Urothelium cell line (cell line): ENCODE measurements at regions not wholly inside any gene's neighbourhood (a gene's known extent, or its start where the extent isn't known, plus 50 kb on each side); places are given as distances from the start of the nearest gene placed in this dataset.
A peak's percentile ranks its signal among the peaks of the same experiment; 100 is the strongest.

ENCODE experiments used
- DNase-seq: peaks from one replicate; pipeline ENCODE4 v3.0.0; 2011; ENCODE audit warnings: low spot score, mixed read lengths
- FAIRE-seq: peaks from 2 replicates; lab custom pipeline; 2011; peaks lifted over from hg19 to GRCh38; lab: Jason Lieb, UNC

DNA sequence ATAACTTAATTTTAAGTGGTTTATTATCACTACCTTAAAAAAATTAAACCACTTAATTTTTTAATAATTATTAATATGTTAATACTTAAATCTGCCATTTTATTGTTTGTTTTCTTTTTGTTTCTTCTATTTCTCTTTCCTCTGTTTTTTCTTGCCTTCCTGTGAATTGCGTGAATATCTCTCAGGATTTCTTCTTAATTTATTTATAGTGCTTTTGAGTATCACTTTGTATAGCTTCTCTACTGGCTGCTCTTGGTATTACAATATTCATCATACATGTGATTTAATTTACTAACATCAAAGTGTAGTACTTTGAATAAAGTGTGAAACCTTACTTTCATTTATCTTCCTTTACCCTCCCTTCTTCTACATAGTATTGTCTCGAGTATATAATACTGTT lies 349.5 kb upstream of the CPXCR1 start:
- DNase-seq (no peak), FAIRE-seq (no peak)

DNA sequence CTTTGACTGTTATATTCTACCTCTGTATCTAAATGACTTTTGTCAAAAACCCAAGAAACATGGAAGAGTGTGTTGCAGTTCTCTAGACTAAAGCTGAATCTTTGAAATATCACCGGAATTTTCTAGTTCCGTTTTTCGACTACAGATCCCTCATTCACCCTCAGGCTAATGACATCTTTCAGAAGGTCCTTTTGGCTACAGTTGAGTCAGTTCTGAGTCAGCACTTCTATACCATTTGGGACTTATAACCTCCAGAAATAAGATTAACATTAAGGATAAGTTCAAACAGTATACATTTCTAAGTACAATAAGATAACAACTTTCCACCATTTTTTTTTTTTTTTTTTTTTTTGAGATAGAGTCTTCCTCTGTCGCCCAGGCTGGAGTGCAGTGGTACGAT lies 331.0 kb upstream of the CPXCR1 start:
- DNase-seq (no peak), FAIRE-seq (no peak)

DNA sequence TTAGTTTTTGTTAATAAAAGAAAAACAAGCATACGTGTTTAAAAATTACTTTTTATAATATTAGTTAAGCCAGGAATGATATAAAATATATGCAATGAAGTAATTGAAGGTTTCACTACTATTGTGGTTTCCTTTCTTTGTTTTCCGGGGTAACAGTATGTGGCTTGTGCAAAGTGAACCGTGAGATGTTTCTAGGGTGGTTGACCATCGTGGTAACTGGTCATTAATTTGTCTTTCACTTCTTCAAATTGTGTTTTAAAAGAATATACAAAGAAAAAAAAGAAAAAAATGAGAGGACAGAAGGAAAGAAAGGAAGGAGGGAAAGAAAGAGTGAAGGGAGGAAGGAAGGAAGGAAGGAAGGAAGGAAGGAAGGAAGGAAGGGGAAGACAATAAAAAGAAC lies 330.1 kb upstream of the CPXCR1 start:
- no peak for DNase-seq
- FAIRE-seq, result no peak

DNA sequence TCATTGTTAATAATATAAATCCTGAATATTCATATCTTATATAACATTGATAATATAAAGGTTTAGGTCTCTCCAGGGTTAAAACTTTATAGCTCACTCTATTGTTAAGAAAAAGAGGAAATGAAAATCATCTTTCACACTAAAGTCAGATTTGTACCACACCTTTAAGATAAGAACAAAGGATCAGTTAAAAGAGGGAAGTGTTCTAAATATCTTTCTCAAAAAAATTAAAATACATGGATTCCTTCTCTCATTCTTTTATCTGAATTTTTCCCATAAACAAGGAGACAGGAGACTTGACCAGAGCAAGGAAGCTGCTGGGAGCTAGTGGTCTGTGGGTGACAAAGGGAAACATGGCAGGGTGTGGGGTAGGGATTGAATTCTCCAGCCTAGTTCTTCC lies 323.0 kb upstream of the CPXCR1 start:
- no peak for FAIRE-seq
- no peak for DNase-seq

DNA sequence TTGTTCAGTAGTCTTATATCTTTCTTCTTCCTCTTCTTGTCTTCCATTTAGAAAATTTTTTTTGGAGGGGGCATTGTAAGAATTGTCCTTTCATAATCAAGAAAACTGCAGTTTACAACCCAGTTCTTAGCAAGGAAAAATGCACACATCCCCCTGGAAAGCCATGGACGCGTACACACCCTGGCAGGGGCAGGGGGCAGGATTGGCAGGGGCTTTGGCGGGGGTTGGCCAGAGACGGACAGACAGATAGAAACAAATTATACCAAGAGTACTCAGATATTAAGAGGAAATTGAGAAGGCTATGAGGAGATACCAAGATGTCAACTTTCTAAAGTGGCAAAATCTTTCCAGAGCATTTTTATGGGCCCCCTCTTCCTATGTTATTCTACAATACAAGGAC lies 322.5 kb upstream of the CPXCR1 start:
- no peak for DNase-seq
- FAIRE-seq, result no peak

DNA sequence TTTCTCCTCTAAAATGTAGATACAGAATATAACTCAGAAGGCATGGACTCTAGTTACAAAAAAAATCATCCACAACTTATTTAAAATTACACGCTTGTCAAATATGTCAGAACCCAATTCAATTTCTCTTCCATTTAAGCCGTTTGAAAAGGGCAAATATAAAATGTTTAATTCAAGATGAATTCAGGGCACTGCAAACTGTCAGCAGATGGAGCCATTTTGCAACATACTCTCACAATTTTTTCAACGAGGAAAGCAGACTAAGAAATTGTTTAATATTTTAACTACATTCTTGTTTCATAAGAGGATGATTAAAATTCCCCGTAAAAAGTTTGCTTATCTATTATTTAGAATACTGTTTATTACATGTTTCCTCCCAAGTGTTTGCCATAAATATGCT lies 321.3 kb upstream of the CPXCR1 start:
- DNase-seq, result peak; percentile 11
- FAIRE-seq, result no peak

DNA sequence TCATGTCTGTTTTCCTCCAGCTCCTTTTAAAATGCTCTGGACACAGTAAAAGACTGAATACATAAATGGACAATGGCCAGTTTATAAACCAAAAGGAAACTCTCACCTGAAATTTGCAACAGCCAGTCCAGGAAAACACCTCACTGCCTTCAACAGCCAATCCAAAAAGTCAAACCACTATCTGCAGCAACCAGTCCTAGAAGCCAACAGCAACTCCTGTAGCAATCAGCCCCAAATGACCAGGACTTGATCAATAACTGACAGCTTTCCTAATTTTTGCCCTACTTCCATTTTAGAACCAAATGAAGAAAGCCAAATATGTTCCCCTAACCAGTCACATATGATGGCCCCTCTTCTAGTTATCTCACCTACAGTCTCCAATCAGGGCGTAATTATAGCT lies 309.5 kb upstream of the CPXCR1 start:
- no peak for FAIRE-seq

DNA sequence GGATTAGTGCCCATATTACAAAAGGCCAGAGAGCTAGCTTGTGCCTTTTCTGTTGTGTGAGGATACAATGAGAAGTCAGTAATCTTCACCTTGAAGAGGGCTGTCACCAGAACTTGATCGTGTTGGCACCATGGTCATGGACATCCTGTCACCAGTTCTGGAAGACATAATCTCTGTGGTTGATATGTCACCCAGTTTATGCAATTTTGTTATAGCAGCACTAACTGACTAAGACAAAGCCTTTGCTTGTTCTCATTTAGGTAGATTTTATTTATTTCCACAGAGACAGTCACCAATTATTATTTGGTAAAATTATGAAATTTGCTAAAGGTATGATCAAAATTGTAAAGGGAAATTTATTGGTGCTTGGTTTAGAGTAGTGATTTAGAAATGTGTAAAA lies 308.8 kb upstream of the CPXCR1 start:
- DNase-seq (no peak), FAIRE-seq (no peak)

More for the DNA sequence above, 309.5 kb upstream of the CPXCR1 start:
- DNase-seq, result no peak

DNA sequence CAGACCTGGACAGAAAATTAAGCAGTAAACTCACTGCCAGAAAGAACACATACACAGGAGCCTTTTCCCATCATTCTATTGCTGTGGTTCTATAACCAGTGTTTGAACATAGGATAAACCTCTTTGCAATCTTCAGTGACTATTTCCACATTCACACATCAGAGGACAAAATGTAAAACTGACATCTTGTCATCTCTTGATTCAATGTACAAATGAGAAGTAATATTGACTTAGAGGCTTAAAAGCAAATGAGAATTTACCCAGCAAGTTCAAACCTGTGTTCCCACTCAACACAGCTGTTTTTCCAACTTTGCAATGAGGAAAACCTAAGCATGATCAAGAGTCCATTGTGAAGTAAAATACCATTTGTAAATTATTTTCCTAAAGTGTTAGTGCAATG lies 307.1 kb upstream of the CPXCR1 start:
- DNase-seq, result no peak
- FAIRE-seq, result no peak
